Psoas muscle (tissue), 7 donors: ENCODE measurements at regions not wholly inside any gene's neighbourhood (a gene's known extent, or its start where the extent isn't known, plus 50 kb on each side); places are given as distances from the start of the nearest gene placed in this dataset.
"Not testable (repeated sequence)": the region's sequence is repeated elsewhere in the genome, so short reads cannot be mapped to it uniquely, and the experiment has no call there.

Experiments
- ATAC-seq, 4 donors: fragments of 200-7000 bp; cut with Tn5 transposase; one replicate each; pipeline ENCODE4 v1.9.1; 2020; ENCODE audit warnings: moderate library complexity in 3 of 4, mild to moderate bottlenecking in 2 of 4
- DNase-seq, 2 donors: peaks; one replicate each; pipeline ENCODE4 v3.0.0-alpha.2; 2020
- H3K27ac ChIP-seq: fragments of 200-600 bp; one replicate; pipeline ENCODE4 v1.8.0; 2022
- H3K27me3 ChIP-seq, 3 donors: fragments of 200-600 bp in 1 of 3; one replicate each; pipeline versions ENCODE4 v1.6.1 to v1.8.0; 2013 to 2022; ENCODE audit warnings: low read length in 2 of 3, mild to moderate bottlenecking in 2 of 3, moderate library complexity in 1 of 3; ENCODE audit not compliant: insufficient read depth in 3 of 3
- H3K36me3 ChIP-seq, 2 donors: fragments of 200-600 bp in 1 of 2; one replicate each; pipeline versions ENCODE4 v1.6.1 to v1.8.0; 2013 to 2022; ENCODE audit warnings: low read depth in 1 of 2, mild to moderate bottlenecking in 1 of 2, moderate library complexity in 1 of 2; ENCODE audit not compliant: insufficient read depth in 1 of 2
- H3K4me1 ChIP-seq: fragments of 200-600 bp; one replicate; pipeline ENCODE4 v1.8.0; 2022
- H3K4me3 ChIP-seq: fragments of 200-600 bp; one replicate; pipeline ENCODE4 v1.8.0; 2022; ENCODE audit warnings: mild to moderate bottlenecking
- H3K9me3 ChIP-seq: fragments of 200-600 bp; one replicate; pipeline ENCODE4 v1.8.0; 2022
- CTCF ChIP-seq: fragments of 200-600 bp; IDR thresholded peaks from one replicate; pipeline ENCODE4 v1.8.0; 2022; ENCODE audit warnings: antibody characterized with exemption
- whole genome bisulfite sequencing, 3 donors: extraction: QIAGEN DNeasy Blood & Tissue Kit; methylation state at CpG; one replicate each; pipeline versions ENCODE4 v1.1.6 to v1.1.7; 2013; 5-methylcytosine and 5-hydroxymethylcytosine counted together
- intact Hi-C, 2 donors: fragments of 100-400 bp; cut with DNase I; formaldehyde crosslinking; loops; one replicate each; pipeline versions ENCODE4 v1.11.0 to v1.14.2; 2022
- donor health status: healthy with polysubstance abuse.
- donor health status: DM: no; HTN: no; CAD: no; lungs with moderate emphysema.
- donor health status: Bipolar disorder and iron deficiency.
- donor health status: healthy.
- donor health status: DM: yes; HTN: yes; CAD: no.
- donor health status: DM: no; HTN: no; CAD: no.
- donor health status: DM: yes; HTN: yes; CAD: no.

DNA sequence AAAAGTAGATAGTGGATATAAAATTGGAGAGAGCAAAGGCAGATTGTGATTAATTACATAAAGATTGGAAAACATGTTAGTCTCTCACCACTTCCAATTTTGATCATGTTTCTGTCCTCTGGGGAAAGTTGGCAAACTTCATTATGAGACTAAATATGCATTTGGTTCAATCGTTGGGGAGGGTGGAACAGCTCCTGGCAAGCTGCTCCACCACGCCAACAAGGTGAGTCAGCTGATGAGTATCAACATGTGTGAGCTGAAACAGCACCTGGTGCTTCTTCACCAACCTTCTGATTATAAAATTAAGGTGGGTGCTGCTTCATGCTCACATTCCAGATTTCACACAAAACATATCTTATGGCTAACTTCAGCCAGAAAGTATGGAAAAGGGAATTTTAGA is 1784.6 kb downstream of the SLITRK5 start:
- Histone ChIP-seq H3K9me3 (no peaks in the 10 kb centered on the region), H3K27me3 (no peaks in the 10 kb centered on the region), H3K36me3 (no peaks in the 10 kb centered on the region), H3K27ac (no peak overlapping the region), H3K4me1 (no peaks in the 10 kb centered on the region), H3K4me3 (no peak overlapping the region)
- DNase-seq (no peak), ATAC-seq (no peak)
- WGBS, 3 donors: 45 to 59% (median 45%) methylated on average over 2 of the region's 2 CpGs
- TF ChIP-seq CTCF: no peak
- intact Hi-C loops: no loop called here

- 35 to 39% (median 36%) methylated on average over 4 of the region's 4 CpGs for WGBS, 3 donors
- Histone ChIP-seq H3K36me3 (no peaks in the 10 kb centered on the region), H3K9me3 (no peaks in the 10 kb centered on the region), H3K27ac (no peak overlapping the region), H3K4me3 (no peak overlapping the region), H3K27me3 (no peaks in the 10 kb centered on the region), H3K4me1 (no peaks in the 10 kb centered on the region)
- intact Hi-C loops: no loop called here
- ATAC-seq: no peak
- no peak for TF ChIP-seq CTCF
- no peak for DNase-seq
These were observed 1786.8 kb downstream of the SLITRK5 start for GRCh38 chr13:89457977-89458376.

DNA sequence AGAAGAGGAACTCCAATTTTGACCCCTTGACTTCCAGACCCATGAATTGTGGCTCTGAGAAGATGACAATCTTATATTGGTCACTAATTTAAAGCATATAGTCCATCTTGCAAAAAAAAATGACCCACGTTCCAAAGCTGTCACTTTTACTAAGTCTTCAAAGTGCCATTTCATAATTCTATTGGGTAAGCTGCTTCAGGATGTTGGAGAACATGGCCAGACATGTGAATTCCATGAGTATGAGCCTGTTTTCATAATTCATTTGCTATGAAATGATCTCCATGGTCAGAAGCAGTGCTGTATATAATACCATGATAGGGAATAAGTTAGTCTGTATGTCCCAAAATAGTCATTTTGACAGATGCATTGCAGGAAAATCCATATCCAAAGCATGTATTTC is 1787.3 kb downstream of the SLITRK5 start:
- no peak for ATAC-seq
- Histone ChIP-seq H3K9me3 (no peaks in the 10 kb centered on the region), H3K4me3 (no peak overlapping the region), H3K36me3 (no peaks in the 10 kb centered on the region), H3K27ac (no peak overlapping the region), H3K27me3 (no peaks in the 10 kb centered on the region), H3K4me1 (no peaks in the 10 kb centered on the region)
- WGBS, 3 donors: 79 to 83% (median 82%) methylated on average over 1 of the region's 1 CpG
- intact Hi-C loops: no loop called here
- no peak for DNase-seq
- TF ChIP-seq CTCF: no peak

GRCh38 chr13:89460895-89461294 is 1789.7 kb downstream of the SLITRK5 start:
- H3K4me3 ChIP-seq, H3K4me1 ChIP-seq, DNase-seq, intact Hi-C loops, ATAC-seq, H3K27me3 ChIP-seq, H3K27ac ChIP-seq, H3K36me3 ChIP-seq, H3K9me3 ChIP-seq: not testable (repeated sequence)

- DNase-seq (no peak), ATAC-seq (no peak)
- no peaks in the 10 kb centered on the region for H3K36me3 ChIP-seq
- WGBS, 3 donors: 74 to 85% (median 80%) methylated on average over 2 of the region's 2 CpGs
- H3K9me3 ChIP-seq: no peaks in the 10 kb centered on the region
- intact Hi-C loops: no loop called here
- no peak overlapping the region for H3K4me3 ChIP-seq
- no peak for TF ChIP-seq CTCF
- H3K27me3 ChIP-seq: no peaks in the 10 kb centered on the region
- no peak overlapping the region for H3K27ac ChIP-seq
- H3K4me1 ChIP-seq: no peaks in the 10 kb centered on the region
These were observed 1794.2 kb downstream of the SLITRK5 start for GRCh38 chr13:89465366-89465765.
